ENCODE measurements at regions not wholly inside any gene's neighbourhood (a gene's known extent, or its start where the extent isn't known, plus 50 kb on each side); places are given as distances from the start of the nearest gene placed in this dataset.
"Not testable (repeated sequence)": the region's sequence is repeated elsewhere in the genome, so short reads cannot be mapped to it uniquely, and the experiment has no call there.

GRCh38 chr2:5616019-5616418 is 76.2 kb upstream of the SOX11 start:
- intact Hi-C loops (cut with DNase I) = no loop called here
- no peaks in the 10 kb centered on the region for H3K9me3 ChIP-seq
- no peak overlapping the region for H3K4me3 ChIP-seq
- H3K27me3 ChIP-seq = no peaks in the 10 kb centered on the region
- H3K27ac ChIP-seq = no peak overlapping the region
- no peaks in the 10 kb centered on the region for H3K4me1 ChIP-seq
- ATAC-seq (no peak), DNase-seq (no peak)
- no peak for TF ChIP-seq CTCF (IDR thresholded peaks at IDR 0.05)
- no peaks in the 10 kb centered on the region for H3K36me3 ChIP-seq

GRCh38 chr2:5617358-5617757 is 74.8 kb upstream of the SOX11 start:
- Histone ChIP-seq H3K36me3 (no peaks in the 10 kb centered on the region), H3K4me1 (no peaks in the 10 kb centered on the region), H3K4me3 (no peak overlapping the region), H3K27ac (no peak overlapping the region), H3K27me3 (no peaks in the 10 kb centered on the region), H3K9me3 (no peaks in the 10 kb centered on the region)
- no peak for TF ChIP-seq CTCF (IDR thresholded peaks at IDR 0.05)
- intact Hi-C loops (cut with DNase I) = no loop called here
- DNase-seq (no peak), ATAC-seq (no peak)

GRCh38 chr2:5617796-5618195 is 74.4 kb upstream of the SOX11 start:
- no peaks in the 10 kb centered on the region for H3K4me1 ChIP-seq
- ATAC-seq (no peak), DNase-seq (no peak)
- H3K36me3 ChIP-seq = no peaks in the 10 kb centered on the region
- H3K27me3 ChIP-seq = no peaks in the 10 kb centered on the region
- no peaks in the 10 kb centered on the region for H3K9me3 ChIP-seq
- no peak overlapping the region for H3K4me3 ChIP-seq
- intact Hi-C loops (cut with DNase I) = no loop called here
- TF ChIP-seq CTCF (IDR thresholded peaks at IDR 0.05) = no peak
- no peak overlapping the region for H3K27ac ChIP-seq

- Histone ChIP-seq H3K9me3 (no peaks in the 10 kb centered on the region), H3K27me3 (no peaks in the 10 kb centered on the region), H3K36me3 (no peaks in the 10 kb centered on the region), H3K27ac (no peak overlapping the region), H3K4me3 (no peak overlapping the region), H3K4me1 (no peaks in the 10 kb centered on the region)
- TF ChIP-seq CTCF (IDR thresholded peaks at IDR 0.05) = no peak
- intact Hi-C loops (cut with DNase I) = no loop called here
- ATAC-seq (no peak), DNase-seq (no peak)
Observed at GRCh38 chr2:5618271-5618670, 73.9 kb upstream of the SOX11 start.

GRCh38 chr2:5625556-5626065 is 66.6 kb upstream of the SOX11 start:
- H3K9me3 ChIP-seq; DNase-seq; ATAC-seq; H3K27ac ChIP-seq; H3K27me3 ChIP-seq; H3K4me3 ChIP-seq; intact Hi-C loops (cut with DNase I); H3K4me1 ChIP-seq; H3K36me3 ChIP-seq: not testable (repeated sequence)

GRCh38 chr2:5628484-5628883 is 63.7 kb upstream of the SOX11 start:
- H3K36me3 ChIP-seq; H3K4me1 ChIP-seq; DNase-seq; H3K9me3 ChIP-seq; H3K27ac ChIP-seq; intact Hi-C loops (cut with DNase I); H3K4me3 ChIP-seq; ATAC-seq; H3K27me3 ChIP-seq: not testable (repeated sequence)

GRCh38 chr2:5629510-5629909 is 62.7 kb upstream of the SOX11 start:
- H3K4me1 ChIP-seq; H3K36me3 ChIP-seq; H3K4me3 ChIP-seq; H3K9me3 ChIP-seq; intact Hi-C loops (cut with DNase I); H3K27ac ChIP-seq; ATAC-seq; DNase-seq; H3K27me3 ChIP-seq: not testable (repeated sequence)

GRCh38 chr2:5637051-5637450 is 55.1 kb upstream of the SOX11 start:
- intact Hi-C loops (cut with DNase I); H3K27me3 ChIP-seq; H3K36me3 ChIP-seq; H3K9me3 ChIP-seq; H3K4me3 ChIP-seq; H3K27ac ChIP-seq; DNase-seq; H3K4me1 ChIP-seq; ATAC-seq: not testable (repeated sequence)

Data from upper lobe of right lung (tissue), 1 donor.